DND-41 (cell line): ENCODE measurements at regions not wholly inside any gene's neighbourhood (a gene's known extent, or its start where the extent isn't known, plus 50 kb on each side); places are given as distances from the start of the nearest gene placed in this dataset.

Experiments used
- CTCF ChIP-seq: IDR thresholded peaks from 2 replicates; pipeline ENCODE4 v1.5.1; 2012; ENCODE audit warnings: borderline replicate concordance, low read length, moderate library complexity, mild to moderate bottlenecking; ENCODE audit not compliant: poor library complexity, severe bottlenecking; ENCODE audit errors: extremely low read depth
- EZH2 ChIP-seq: IDR thresholded peaks from 3 replicates; pipeline ENCODE4 v1.6.1; 2012; ENCODE audit warnings: borderline replicate concordance, low read depth, mild to moderate bottlenecking, moderate library complexity, low read length, inconsistent platforms; ENCODE audit not compliant: severe bottlenecking

GRCh38 chr1:182213163-182213562 lies 151.7 kb upstream of the ZNF648 start:
- TF ChIP-seq CTCF (no peak), EZH2 (no peak)
